ENCODE measurements at regions not wholly inside any gene's neighbourhood (a gene's known extent, or its start where the extent isn't known, plus 50 kb on each side); places are given as distances from the start of the nearest gene placed in this dataset.

DNA sequence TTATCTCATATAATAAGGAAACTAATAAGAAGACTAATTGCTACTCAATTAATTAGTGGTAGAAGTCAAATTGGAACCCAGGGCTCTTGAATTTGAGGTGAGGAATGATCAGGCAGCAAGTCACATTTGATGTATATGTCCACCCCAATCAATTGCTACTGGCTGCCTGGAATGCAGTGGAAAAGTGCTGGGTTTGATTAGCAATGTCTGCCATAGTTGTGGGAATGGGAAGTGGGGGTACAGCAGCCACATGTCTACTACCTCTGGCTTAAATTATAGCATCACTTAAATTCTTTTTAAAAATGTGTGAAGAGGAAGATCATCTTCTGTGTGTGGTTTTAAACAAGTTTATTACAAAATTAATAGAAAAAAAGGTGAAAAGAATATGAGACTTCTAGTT, 50.8 kb upstream of the NAV2 start:
- TF ChIP-seq EP300 (IDR thresholded peaks at IDR 0.05; ENCODE audit: borderline replicate concordance) = no peak
- no peak for TF ChIP-seq YY1 (IDR thresholded peaks at IDR 0.05; ENCODE audit: low read depth)
- no peak for TF ChIP-seq TAF1 (IDR thresholded peaks at IDR 0.05; ENCODE audit: low read depth)
- no peak for TF ChIP-seq EGR1 (IDR thresholded peaks at IDR 0.05)
- no peak for TF ChIP-seq CREB1 (IDR thresholded peaks at IDR 0.05; ENCODE audit: low read depth)
- TF ChIP-seq, protein P1, sequence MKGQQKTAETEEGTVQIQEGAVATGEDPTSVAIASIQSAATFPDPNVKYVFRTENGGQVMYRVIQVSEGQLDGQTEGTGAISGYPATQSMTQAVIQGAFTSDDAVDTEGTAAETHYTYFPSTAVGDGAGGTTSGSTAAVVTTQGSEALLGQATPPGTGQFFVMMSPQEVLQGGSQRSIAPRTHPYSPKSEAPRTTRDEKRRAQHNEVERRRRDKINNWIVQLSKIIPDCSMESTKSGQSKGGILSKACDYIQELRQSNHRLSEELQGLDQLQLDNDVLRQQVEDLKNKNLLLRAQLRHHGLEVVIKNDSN (IDR thresholded peaks at IDR 0.05) = no peak
- TF ChIP-seq, protein P2, sequence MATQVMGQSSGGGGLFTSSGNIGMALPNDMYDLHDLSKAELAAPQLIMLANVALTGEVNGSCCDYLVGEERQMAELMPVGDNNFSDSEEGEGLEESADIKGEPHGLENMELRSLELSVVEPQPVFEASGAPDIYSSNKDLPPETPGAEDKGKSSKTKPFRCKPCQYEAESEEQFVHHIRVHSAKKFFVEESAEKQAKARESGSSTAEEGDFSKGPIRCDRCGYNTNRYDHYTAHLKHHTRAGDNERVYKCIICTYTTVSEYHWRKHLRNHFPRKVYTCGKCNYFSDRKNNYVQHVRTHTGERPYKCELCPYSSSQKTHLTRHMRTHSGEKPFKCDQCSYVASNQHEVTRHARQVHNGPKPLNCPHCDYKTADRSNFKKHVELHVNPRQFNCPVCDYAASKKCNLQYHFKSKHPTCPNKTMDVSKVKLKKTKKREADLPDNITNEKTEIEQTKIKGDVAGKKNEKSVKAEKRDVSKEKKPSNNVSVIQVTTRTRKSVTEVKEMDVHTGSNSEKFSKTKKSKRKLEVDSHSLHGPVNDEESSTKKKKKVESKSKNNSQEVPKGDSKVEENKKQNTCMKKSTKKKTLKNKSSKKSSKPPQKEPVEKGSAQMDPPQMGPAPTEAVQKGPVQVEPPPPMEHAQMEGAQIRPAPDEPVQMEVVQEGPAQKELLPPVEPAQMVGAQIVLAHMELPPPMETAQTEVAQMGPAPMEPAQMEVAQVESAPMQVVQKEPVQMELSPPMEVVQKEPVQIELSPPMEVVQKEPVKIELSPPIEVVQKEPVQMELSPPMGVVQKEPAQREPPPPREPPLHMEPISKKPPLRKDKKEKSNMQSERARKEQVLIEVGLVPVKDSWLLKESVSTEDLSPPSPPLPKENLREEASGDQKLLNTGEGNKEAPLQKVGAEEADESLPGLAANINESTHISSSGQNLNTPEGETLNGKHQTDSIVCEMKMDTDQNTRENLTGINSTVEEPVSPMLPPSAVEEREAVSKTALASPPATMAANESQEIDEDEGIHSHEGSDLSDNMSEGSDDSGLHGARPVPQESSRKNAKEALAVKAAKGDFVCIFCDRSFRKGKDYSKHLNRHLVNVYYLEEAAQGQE (IDR thresholded peaks at IDR 0.05; ENCODE audit: low read depth) = no peak
- no peak for TF ChIP-seq FOXM1 (IDR thresholded peaks at IDR 0.05; ENCODE audit: borderline replicate concordance, low read depth)
- TF ChIP-seq CEBPB (IDR thresholded peaks at IDR 0.05) = no peak
- no peak for TF ChIP-seq NFIC (IDR thresholded peaks at IDR 0.05)
- no peak for TF ChIP-seq TCF12 (IDR thresholded peaks at IDR 0.05; ENCODE audit: low read depth)
- no peak for TF ChIP-seq ZBTB7A (IDR thresholded peaks at IDR 0.05; ENCODE audit: low read depth)
- no peak for TF ChIP-seq TEAD4 (IDR thresholded peaks at IDR 0.05)
- TF ChIP-seq, protein P3, sequence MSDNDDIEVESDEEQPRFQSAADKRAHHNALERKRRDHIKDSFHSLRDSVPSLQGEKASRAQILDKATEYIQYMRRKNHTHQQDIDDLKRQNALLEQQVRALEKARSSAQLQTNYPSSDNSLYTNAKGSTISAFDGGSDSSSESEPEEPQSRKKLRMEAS (IDR thresholded peaks at IDR 0.05) = no peak

DNA sequence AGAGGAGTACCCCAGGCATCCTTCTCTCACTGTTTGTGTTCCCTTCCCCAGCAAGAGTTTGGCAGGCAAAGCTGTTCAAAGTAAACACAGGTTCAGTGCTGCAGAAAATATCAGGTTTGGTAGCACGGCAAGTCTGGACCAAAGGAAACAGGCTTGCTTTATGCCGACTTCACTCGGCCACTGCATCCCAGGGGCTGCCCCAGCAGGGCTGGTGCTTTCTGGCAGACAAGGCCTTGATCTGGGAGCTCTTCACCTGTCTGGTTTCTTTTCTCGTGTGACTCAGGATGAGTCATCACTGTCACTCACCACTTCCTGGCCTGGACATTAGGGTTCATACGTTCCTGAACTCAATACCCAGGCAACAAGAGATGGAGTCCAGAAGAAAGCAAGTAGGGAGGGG, 52.6 kb upstream of the NAV2 start:
- TF ChIP-seq CREB1 (IDR thresholded peaks at IDR 0.05; ENCODE audit: low read depth) (no peak), CEBPB (IDR thresholded peaks at IDR 0.05) (no peak), NFIC (IDR thresholded peaks at IDR 0.05) (no peak), TCF12 (IDR thresholded peaks at IDR 0.05; ENCODE audit: low read depth) (no peak)

DNA sequence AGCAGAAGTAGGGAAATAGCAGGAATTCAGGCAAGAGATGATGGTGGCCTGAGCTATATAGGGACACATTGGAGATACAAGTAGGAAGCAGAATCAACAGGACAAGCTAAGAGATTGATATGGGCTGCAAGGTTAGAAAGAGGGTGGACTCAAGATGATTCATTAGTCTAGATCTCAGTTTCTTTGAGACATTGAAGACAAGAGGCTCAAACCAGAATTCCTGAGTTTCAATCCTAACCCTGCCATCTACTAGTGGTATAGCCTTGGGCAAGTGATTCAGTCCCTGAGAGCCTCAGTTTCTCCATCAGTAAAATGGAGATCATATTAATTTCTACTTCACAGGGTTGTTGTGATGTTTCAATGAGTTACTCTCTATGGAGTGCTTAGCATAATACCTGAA, 53.1 kb upstream of the NAV2 start:
- TF ChIP-seq TCF12 (IDR thresholded peaks at IDR 0.05; ENCODE audit: low read depth) (no peak), NFIC (IDR thresholded peaks at IDR 0.05) (no peak), YY1 (IDR thresholded peaks at IDR 0.05; ENCODE audit: low read depth) (no peak)

DNA sequence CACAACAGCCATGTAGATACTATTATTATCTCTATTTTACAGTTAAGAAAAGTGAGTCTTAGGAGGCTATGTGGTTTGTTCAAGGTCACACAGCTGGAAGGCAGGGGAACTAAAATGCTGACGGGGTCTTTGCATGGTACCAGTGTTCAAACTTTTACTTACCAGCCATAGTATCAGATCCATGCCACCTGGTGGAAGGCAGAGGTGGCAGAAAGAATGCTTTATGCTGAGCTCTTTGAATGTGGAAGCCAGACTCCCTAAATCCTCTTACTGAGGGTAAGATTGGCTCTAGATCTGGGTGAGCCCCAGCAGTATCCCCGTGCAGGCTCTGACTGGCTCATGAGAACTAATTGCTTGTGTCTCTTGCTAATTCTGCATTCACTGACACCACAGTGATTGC, 54.3 kb upstream of the NAV2 start:
- TF ChIP-seq YY1 (IDR thresholded peaks at IDR 0.05; ENCODE audit: low read depth) = no peak
- TF ChIP-seq, protein P3 (IDR thresholded peaks at IDR 0.05) = no peak

DNA sequence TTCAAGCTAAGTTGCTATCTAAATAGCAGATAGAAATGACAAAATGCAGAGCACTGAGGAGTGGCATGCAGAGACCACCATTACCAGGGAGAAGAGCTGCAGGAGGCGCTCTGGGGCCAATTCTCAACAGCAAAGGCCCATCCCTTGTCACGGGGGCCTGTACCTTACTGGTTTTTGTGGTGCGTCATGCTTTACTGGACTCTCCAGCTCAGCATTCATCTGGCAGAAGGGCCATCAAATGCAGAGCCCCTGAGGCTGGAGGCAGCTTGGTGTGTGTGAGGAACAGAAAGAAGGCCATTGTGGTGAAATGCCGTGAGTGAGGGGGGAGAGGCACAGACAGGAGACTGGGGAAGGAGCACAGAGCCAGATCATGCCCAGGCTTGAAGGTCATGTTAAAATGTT, 56.5 kb upstream of the NAV2 start:
- TF ChIP-seq EGR1 (IDR thresholded peaks at IDR 0.05) (no peak), TAF1 (IDR thresholded peaks at IDR 0.05; ENCODE audit: low read depth) (no peak), CREB1 (IDR thresholded peaks at IDR 0.05; ENCODE audit: low read depth) (no peak), NFIC (IDR thresholded peaks at IDR 0.05) (no peak), YY1 (IDR thresholded peaks at IDR 0.05; ENCODE audit: low read depth) (no peak), ZBTB7A (IDR thresholded peaks at IDR 0.05; ENCODE audit: low read depth) (no peak), TEAD4 (IDR thresholded peaks at IDR 0.05) (no peak), RAD21 (IDR thresholded peaks at IDR 0.05; ENCODE audit: low read depth) (no peak), EP300 (IDR thresholded peaks at IDR 0.05; ENCODE audit: borderline replicate concordance) (no peak), CEBPB (IDR thresholded peaks at IDR 0.05) (no peak), TCF12 (IDR thresholded peaks at IDR 0.05; ENCODE audit: low read depth) (no peak), FOXM1 (IDR thresholded peaks at IDR 0.05; ENCODE audit: borderline replicate concordance, low read depth) (no peak)
- TF ChIP-seq, protein P3 (IDR thresholded peaks at IDR 0.05) = no peak
- TF ChIP-seq, protein P1 (IDR thresholded peaks at IDR 0.05) = no peak

DNA sequence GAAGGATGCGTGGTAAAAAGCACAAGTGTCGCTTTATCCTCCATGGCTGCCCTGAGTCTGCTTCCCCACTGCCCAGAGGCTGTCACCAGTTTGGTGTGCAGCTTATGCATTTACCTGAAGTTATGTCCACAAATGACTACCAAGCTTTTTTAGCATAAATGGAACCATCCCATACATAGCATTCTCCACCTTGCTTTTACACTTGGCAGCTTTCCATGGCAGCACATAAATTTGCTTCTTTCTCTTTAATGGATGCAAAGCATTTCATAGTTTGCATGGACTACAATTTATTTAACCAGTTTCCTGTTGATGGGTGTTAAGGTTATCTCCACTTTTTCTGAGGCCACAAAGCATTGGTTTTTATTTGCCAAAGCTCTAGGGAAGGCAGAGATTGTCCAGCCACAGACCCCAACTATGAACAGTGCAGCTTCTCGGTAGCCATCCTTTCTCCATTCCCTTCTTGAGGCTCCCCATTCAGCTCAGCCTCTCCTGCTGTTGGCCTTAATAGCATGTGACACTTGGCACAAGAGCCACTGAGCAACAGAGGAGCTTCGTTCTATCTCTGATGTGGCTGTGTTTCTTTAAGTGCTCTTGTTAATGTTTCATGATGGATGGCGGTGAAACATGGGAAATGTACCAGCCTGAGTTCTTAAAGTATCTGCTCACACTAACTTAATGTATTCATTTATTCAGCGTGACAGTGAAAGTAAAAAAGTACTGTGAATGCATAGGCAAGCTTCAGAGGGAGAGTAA, 59.8 kb upstream of the NAV2 start:
- no peak for TF ChIP-seq TCF12 (IDR thresholded peaks at IDR 0.05; ENCODE audit: low read depth)
- TF ChIP-seq, protein P3 (IDR thresholded peaks at IDR 0.05) = no peak
- no peak for TF ChIP-seq YY1 (IDR thresholded peaks at IDR 0.05; ENCODE audit: low read depth)
- TF ChIP-seq CREB1 (IDR thresholded peaks at IDR 0.05; ENCODE audit: low read depth) = no peak
- no peak for TF ChIP-seq TAF1 (IDR thresholded peaks at IDR 0.05; ENCODE audit: low read depth)
- TF ChIP-seq, protein P2 (IDR thresholded peaks at IDR 0.05; ENCODE audit: low read depth) = no peak
- no peak for TF ChIP-seq RAD21 (IDR thresholded peaks at IDR 0.05; ENCODE audit: low read depth)
- no peak for TF ChIP-seq FOXM1 (IDR thresholded peaks at IDR 0.05; ENCODE audit: borderline replicate concordance, low read depth)
- TF ChIP-seq, protein P1 (IDR thresholded peaks at IDR 0.05) = no peak
- TF ChIP-seq CEBPB (IDR thresholded peaks at IDR 0.05) = no peak
- TF ChIP-seq EP300 (IDR thresholded peaks at IDR 0.05; ENCODE audit: borderline replicate concordance) = no peak
- TF ChIP-seq EGR1 (IDR thresholded peaks at IDR 0.05) = no peak
- TF ChIP-seq ZBTB7A (IDR thresholded peaks at IDR 0.05; ENCODE audit: low read depth) = no peak
- TF ChIP-seq NFIC (IDR thresholded peaks at IDR 0.05) = no peak
- TF ChIP-seq TEAD4 (IDR thresholded peaks at IDR 0.05) = no peak

All from Ishikawa (cell line).